Liver (tissue), 3 donors: ENCODE measurements at regions not wholly inside any gene's neighbourhood (a gene's known extent, or its start where the extent isn't known, plus 50 kb on each side); places are given as distances from the start of the nearest gene placed in this dataset.

Experiments used
- CTCF ChIP-seq: fragments of 150-350 bp; IDR thresholded peaks from 2 replicates; pipeline ENCODE4 v1.5.1; 2017; ENCODE audit warnings: improper control_type of control experiment, low read depth, low read length; ENCODE audit not compliant: missing input control
- EGR1 ChIP-seq, 2 donors: IDR thresholded peaks; 2 replicates each; pipeline ENCODE4 v1.6.1; 2016 to 2018; ENCODE audit warnings: antibody characterized with exemption in 2 of 2, low read depth in 2 of 2
- NR2F2 ChIP-seq: IDR thresholded peaks from 2 replicates; pipeline ENCODE4 v1.6.1; 2016; ENCODE audit warnings: antibody characterized with exemption
- donor health status: healthy.
- donor health status: healthy.

- TF ChIP-seq EGR1 (IDR thresholded peaks at IDR 0.05; ENCODE audit: low read depth in 2 of 2) (no peak), CTCF (no peak), NR2F2 (no peak)
These were observed 159.4 kb downstream of the HS3ST3A1 start for GRCh38 chr17:13442361-13442760.
